ENCODE measurements at regions not wholly inside any gene's neighbourhood (a gene's known extent, or its start where the extent isn't known, plus 50 kb on each side); places are given as distances from the start of the nearest gene placed in this dataset.

GRCh38 chr4:128452415-128452814, 164.8 kb upstream of the PGRMC2 start:
- TF ChIP-seq EZH2 (IDR thresholded peaks at IDR 0.05; ENCODE audit: insufficient read depth, poor library complexity, severe bottlenecking) = no peak
- no peak for TF ChIP-seq EZH2phosphoT487 (IDR thresholded peaks at IDR 0.05; ENCODE audit: insufficient read depth, low read depth)

Measured in GM23248 (cell line).